Parathyroid adenoma (tissue), 2 donors: ENCODE measurements at regions not wholly inside any gene's neighbourhood (a gene's known extent, or its start where the extent isn't known, plus 50 kb on each side); places are given as distances from the start of the nearest gene placed in this dataset.

Experiments
- H2AFZ ChIP-seq: fragments of 300-600 bp; sonication (generic); one replicate; pipeline ENCODE4 v1.7.0; 2017; ENCODE audit warnings: antibody characterized with exemption, mild to moderate bottlenecking
- H3K27ac ChIP-seq: fragments of 300-600 bp; sonication (generic); one replicate; pipeline ENCODE4 v1.7.0; 2017
- H3K27me3 ChIP-seq: fragments of 300-600 bp; sonication (generic); one replicate; pipeline ENCODE4 v1.7.0; 2017; ENCODE audit warnings: low read length; ENCODE audit not compliant: control insufficient read depth, insufficient read depth
- H3K36me3 ChIP-seq: fragments of 300-600 bp; sonication (generic); one replicate; pipeline ENCODE4 v1.7.0; 2017; ENCODE audit warnings: low read length; ENCODE audit not compliant: control insufficient read depth, insufficient read depth
- H3K4me1 ChIP-seq: fragments of 300-600 bp; sonication (generic); one replicate; pipeline ENCODE4 v1.7.0; 2017; ENCODE audit warnings: control low read depth
- H3K4me2 ChIP-seq: fragments of 300-600 bp; sonication (generic); one replicate; pipeline ENCODE4 v1.7.0; 2017; ENCODE audit warnings: low read length
- H3K4me3 ChIP-seq: fragments of 300-600 bp; sonication (generic); one replicate; pipeline ENCODE4 v1.7.0; 2017; ENCODE audit warnings: low read depth, low read length
- H3K79me2 ChIP-seq: fragments of 300-600 bp; sonication (generic); one replicate; pipeline ENCODE4 v1.7.0; 2017; ENCODE audit warnings: control low read depth
- H3K9ac ChIP-seq: fragments of 300-600 bp; sonication (generic); one replicate; pipeline ENCODE4 v1.7.0; 2017; ENCODE audit warnings: mild to moderate bottlenecking
- H3K9me3 ChIP-seq: fragments of 300-600 bp; sonication (generic); one replicate; pipeline ENCODE4 v1.7.0; 2017; ENCODE audit warnings: low read length; ENCODE audit not compliant: control insufficient read depth
- TF ChIP-seq, protein P1 (sequence below): fragments of 300-600 bp; sonication (generic); IDR thresholded peaks from one replicate; pipeline ENCODE4 v1.7.0; 2017; ENCODE audit warnings: antibody characterized with exemption, mild to moderate bottlenecking
- donor health status: primary hyperparathyroidism.

DNA sequence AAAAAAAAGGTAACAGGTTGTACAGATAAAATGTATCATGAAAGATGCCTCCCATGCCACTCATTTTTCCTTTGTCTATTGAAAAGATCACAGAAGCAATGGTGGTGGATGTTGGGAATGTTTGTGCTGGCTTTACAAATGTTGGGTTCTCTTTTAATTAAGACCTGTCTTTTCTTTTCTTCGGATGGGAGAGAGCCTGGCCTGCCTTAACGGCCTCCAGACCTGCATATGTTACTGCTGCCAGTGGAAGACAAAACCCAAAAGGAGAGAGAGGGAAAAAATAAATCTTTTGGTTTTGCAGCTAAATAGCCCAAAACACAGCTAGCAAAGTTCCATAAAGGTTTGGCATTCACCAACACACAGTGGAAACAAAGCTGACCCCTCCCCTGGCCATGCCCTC, 50.5 kb upstream of the FZD7 start:
- Histone ChIP-seq H3K9ac (no peak overlapping the region), H3K36me3 (no peaks in the 10 kb centered on the region), H3K4me3 (no peak overlapping the region), H3K9me3 (no peaks in the 10 kb centered on the region), H3K4me1 (peaks cover 8% of the 10 kb centered on the region), H3K27me3 (no peaks in the 10 kb centered on the region), H3K79me2 (no peaks in the 10 kb centered on the region), H2AFZ (no peak overlapping the region), H3K27ac (no peak overlapping the region), H3K4me2 (no peak overlapping the region)
- TF ChIP-seq, protein P1, sequence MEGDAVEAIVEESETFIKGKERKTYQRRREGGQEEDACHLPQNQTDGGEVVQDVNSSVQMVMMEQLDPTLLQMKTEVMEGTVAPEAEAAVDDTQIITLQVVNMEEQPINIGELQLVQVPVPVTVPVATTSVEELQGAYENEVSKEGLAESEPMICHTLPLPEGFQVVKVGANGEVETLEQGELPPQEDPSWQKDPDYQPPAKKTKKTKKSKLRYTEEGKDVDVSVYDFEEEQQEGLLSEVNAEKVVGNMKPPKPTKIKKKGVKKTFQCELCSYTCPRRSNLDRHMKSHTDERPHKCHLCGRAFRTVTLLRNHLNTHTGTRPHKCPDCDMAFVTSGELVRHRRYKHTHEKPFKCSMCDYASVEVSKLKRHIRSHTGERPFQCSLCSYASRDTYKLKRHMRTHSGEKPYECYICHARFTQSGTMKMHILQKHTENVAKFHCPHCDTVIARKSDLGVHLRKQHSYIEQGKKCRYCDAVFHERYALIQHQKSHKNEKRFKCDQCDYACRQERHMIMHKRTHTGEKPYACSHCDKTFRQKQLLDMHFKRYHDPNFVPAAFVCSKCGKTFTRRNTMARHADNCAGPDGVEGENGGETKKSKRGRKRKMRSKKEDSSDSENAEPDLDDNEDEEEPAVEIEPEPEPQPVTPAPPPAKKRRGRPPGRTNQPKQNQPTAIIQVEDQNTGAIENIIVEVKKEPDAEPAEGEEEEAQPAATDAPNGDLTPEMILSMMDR: no peak

DNA sequence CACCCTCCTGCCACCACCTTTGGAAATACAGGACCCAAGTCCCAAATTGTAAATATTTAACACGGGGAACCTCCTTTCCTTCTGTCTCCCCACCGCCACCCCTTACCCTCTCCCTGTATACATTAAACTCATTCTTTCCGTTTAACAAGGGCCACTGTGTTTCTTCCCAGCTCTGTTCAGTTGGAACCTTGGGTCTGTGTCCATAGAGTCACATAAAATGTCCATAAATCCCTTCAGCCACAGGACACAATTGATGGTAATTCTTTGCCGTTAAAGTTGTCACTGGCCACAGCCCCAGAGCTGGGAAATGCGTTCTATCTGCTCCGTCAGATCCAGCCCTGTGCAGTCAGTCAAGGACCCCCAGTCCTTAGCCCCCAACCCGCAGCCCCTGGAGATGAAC, 49.9 kb upstream of the FZD7 start:
- TF ChIP-seq, protein P1: no peak
- Histone ChIP-seq H3K79me2 (no peaks in the 10 kb centered on the region), H2AFZ (no peak overlapping the region), H3K9ac (no peak overlapping the region), H3K36me3 (no peaks in the 10 kb centered on the region), H3K27ac (no peak overlapping the region), H3K27me3 (no peaks in the 10 kb centered on the region), H3K4me1 (peaks cover 8% of the 10 kb centered on the region), H3K4me3 (no peak overlapping the region), H3K9me3 (no peaks in the 10 kb centered on the region), H3K4me2 (no peak overlapping the region)
